KMS-11 (cell line): ENCODE measurements at regions not wholly inside any gene's neighbourhood (a gene's known extent, or its start where the extent isn't known, plus 50 kb on each side); places are given as distances from the start of the nearest gene placed in this dataset.

ENCODE experiments used
- H2AFZ ChIP-seq: fragments of 200-600 bp; sonication (generic); 2 replicates; pipeline ENCODE4 v1.6.1; 2016; ENCODE audit warnings: antibody characterized with exemption, mixed run types, low read depth
- H3K27ac ChIP-seq: fragments of 200-600 bp; sonication (generic); 2 replicates; pipeline ENCODE4 v1.6.1; 2016; ENCODE audit warnings: mild to moderate bottlenecking, mixed run types
- H3K27me3 ChIP-seq: fragments of 200-600 bp; sonication (generic); 2 replicates; pipeline ENCODE4 v1.6.1; 2017; ENCODE audit warnings: mild to moderate bottlenecking, low read depth, mixed run types, moderate library complexity; ENCODE audit not compliant: insufficient read depth
- H3K36me3 ChIP-seq: fragments of 200-600 bp; sonication (generic); 2 replicates; pipeline ENCODE4 v1.6.1; 2017; ENCODE audit warnings: mild to moderate bottlenecking, mixed run types; ENCODE audit not compliant: insufficient read depth
- H3K4me1 ChIP-seq: fragments of 200-600 bp; sonication (generic); 2 replicates; pipeline ENCODE4 v1.6.1; 2016; ENCODE audit warnings: mild to moderate bottlenecking, low read depth, mixed run types; ENCODE audit not compliant: poor library complexity, severe bottlenecking
- H3K4me2 ChIP-seq: fragments of 200-600 bp; sonication (generic); 2 replicates; pipeline ENCODE4 v1.7.0; 2016; ENCODE audit warnings: mild to moderate bottlenecking, mixed run types
- H3K4me3 ChIP-seq: fragments of 200-600 bp; sonication (generic); IDR thresholded peaks from 2 replicates; pipeline ENCODE4 v1.6.1; 2017; ENCODE audit warnings: low read depth, low read length, mixed read lengths; ENCODE audit not compliant: insufficient read depth
- H3K79me2 ChIP-seq: fragments of 200-600 bp; sonication (generic); 2 replicates; pipeline ENCODE4 v1.6.1; 2016; ENCODE audit warnings: low read depth, mixed run types; ENCODE audit not compliant: insufficient read depth
- H3K9ac ChIP-seq: fragments of 200-600 bp; sonication (generic); 2 replicates; pipeline ENCODE4 v1.6.1; 2016; ENCODE audit warnings: mild to moderate bottlenecking, mixed run types
- H4K20me1 ChIP-seq: fragments of 200-600 bp; sonication (generic); 2 replicates; pipeline ENCODE4 v1.6.1; 2016; ENCODE audit warnings: mild to moderate bottlenecking, mixed run types; ENCODE audit not compliant: insufficient read depth
- TF ChIP-seq, protein P1 (sequence below): fragments of 200-600 bp; sonication (generic); conservative IDR thresholded peaks from 2 replicates; pipeline ENCODE4 v1.6.1; 2017; ENCODE audit warnings: low read depth, mild to moderate bottlenecking, antibody characterized with exemption, low read length, moderate library complexity, mixed read lengths

DNA sequence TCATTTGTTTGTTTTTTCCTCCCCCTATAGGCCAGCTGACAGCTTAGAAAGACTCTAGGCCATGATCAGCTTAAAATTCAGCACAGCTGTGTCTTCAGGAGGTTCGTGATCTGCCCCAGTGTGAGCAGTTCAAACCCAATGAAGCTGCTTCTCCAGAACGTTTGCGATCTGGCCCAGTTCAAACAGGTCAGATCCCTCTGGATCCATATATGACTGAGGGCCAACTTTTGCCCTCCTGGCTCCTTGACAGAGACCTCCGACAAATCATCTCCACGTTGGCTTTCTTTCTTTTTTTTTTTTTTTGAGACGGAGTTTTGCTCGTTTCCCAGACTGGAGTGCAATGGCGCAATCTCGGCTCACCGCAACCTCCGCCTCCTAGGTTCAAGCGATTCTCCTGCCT, 50.2 kb upstream of the ATF7IP2 start:
- Histone ChIP-seq H3K27ac (no peak overlapping the region), H3K4me1 (no peaks in the 10 kb centered on the region), H3K79me2 (no peaks in the 10 kb centered on the region), H3K27me3 (no peaks in the 10 kb centered on the region), H3K9ac (no peak overlapping the region), H3K4me3 (no peak overlapping the region), H2AFZ (no peak overlapping the region), H4K20me1 (no peaks in the 10 kb centered on the region), H3K36me3 (no peaks in the 10 kb centered on the region), H3K4me2 (no peak overlapping the region)
- TF ChIP-seq, protein P1, sequence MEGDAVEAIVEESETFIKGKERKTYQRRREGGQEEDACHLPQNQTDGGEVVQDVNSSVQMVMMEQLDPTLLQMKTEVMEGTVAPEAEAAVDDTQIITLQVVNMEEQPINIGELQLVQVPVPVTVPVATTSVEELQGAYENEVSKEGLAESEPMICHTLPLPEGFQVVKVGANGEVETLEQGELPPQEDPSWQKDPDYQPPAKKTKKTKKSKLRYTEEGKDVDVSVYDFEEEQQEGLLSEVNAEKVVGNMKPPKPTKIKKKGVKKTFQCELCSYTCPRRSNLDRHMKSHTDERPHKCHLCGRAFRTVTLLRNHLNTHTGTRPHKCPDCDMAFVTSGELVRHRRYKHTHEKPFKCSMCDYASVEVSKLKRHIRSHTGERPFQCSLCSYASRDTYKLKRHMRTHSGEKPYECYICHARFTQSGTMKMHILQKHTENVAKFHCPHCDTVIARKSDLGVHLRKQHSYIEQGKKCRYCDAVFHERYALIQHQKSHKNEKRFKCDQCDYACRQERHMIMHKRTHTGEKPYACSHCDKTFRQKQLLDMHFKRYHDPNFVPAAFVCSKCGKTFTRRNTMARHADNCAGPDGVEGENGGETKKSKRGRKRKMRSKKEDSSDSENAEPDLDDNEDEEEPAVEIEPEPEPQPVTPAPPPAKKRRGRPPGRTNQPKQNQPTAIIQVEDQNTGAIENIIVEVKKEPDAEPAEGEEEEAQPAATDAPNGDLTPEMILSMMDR: no peak
